T-cell (primary cell): ENCODE measurements at regions not wholly inside any gene's neighbourhood (a gene's known extent, or its start where the extent isn't known, plus 50 kb on each side); places are given as distances from the start of the nearest gene placed in this dataset.

Experiments
- ATAC-seq, 4 experiments: fragments of 200-7000 bp in 3 of 4; fragments of 150-1000 bp in 1 of 4; cut with Tn5 transposase; replicated peaks in 1 of 4; 1 replicate in 3 of 4; 2 replicates in 1 of 4; pipeline ENCODE4 v1.10.0; 2021; ENCODE audit warnings: moderate library complexity in 3 of 4, mild to moderate bottlenecking in 2 of 4, moderate number of reproducible peaks in 1 of 4
- CTCF ChIA-PET, 2 donors: fragments of 300-600 bp; sonication (Branson Sonifier 250); formaldehyde crosslinking; loops; one replicate each; lab custom pipeline; 2022; ENCODE audit warnings: antibody characterized with exemption in 2 of 2; lab: Charles Lee
- POLR2A ChIA-PET, 2 donors: fragments of 300-600 bp; sonication (Branson Sonifier 250); formaldehyde crosslinking; loops; one replicate each; lab custom pipeline; 2022; ENCODE audit warnings: antibody characterized with exemption in 2 of 2; lab: Charles Lee
- DNase-seq, 35 experiments: peaks; one replicate each; pipeline versions ENCODE4 v3.0.0 to v3.0.0-alpha.2; 2013 to 2023
- H3K27ac ChIP-seq: one replicate; pipeline ENCODE4 v1.5.1; 2013; ENCODE audit warnings: low read length
- H3K27me3 ChIP-seq, 2 experiments: replicated peaks in 1 of 2; 1 replicate in 1 of 2; 2 replicates in 1 of 2; pipeline versions ENCODE4 v1.6.1 to v1.7.0; 2013; ENCODE audit warnings: low read length in 1 of 2, mixed read lengths in 1 of 2; ENCODE audit not compliant: control insufficient read depth in 2 of 2, insufficient read depth in 2 of 2; ENCODE audit errors: extremely low read depth in 1 of 2
- H3K36me3 ChIP-seq, 2 donors: 1 replicate in 1 of 2; 2 replicates in 1 of 2; pipeline versions ENCODE4 v1.6.1 to v1.7.0; 2013; ENCODE audit warnings: low read length in 1 of 2; ENCODE audit not compliant: control insufficient read depth in 2 of 2, insufficient read depth in 1 of 2; ENCODE audit errors: extremely low read depth in 1 of 2
- H3K4me1 ChIP-seq, 2 experiments: 1 replicate in 1 of 2; 2 replicates in 1 of 2; pipeline versions ENCODE4 v1.6.1 to v1.7.0; 2013; ENCODE audit warnings: low read length in 2 of 2, mixed read lengths in 1 of 2; ENCODE audit not compliant: insufficient read depth in 2 of 2, control insufficient read depth in 1 of 2; ENCODE audit errors: extremely low read depth in 1 of 2
- H3K4me3 ChIP-seq, 2 donors: 1 replicate in 1 of 2; 2 replicates in 1 of 2; pipeline versions ENCODE4 v1.5.1 to v1.7.0; 2013; ENCODE audit warnings: mild to moderate bottlenecking in 2 of 2, low read length in 1 of 2, moderate library complexity in 1 of 2; ENCODE audit not compliant: control insufficient read depth in 1 of 2; ENCODE audit errors: extremely low read depth in 1 of 2
- H3K9me3 ChIP-seq: 2 replicates; pipeline ENCODE4 v1.7.0; 2013
- H3K27ac Mint-ChIP-seq, 2 donors: one replicate each; pipeline ENCODE4 v1.8.0; 2020 to 2021; ENCODE audit warnings: mild to moderate bottlenecking in 2 of 2, mixed read lengths in 2 of 2
- H3K27me3 Mint-ChIP-seq, 2 donors: one replicate each; pipeline ENCODE4 v1.8.0; 2021 to 2022; ENCODE audit warnings: mixed read lengths in 2 of 2
- H3K36me3 Mint-ChIP-seq: one replicate; pipeline ENCODE4 v1.8.0; 2021; ENCODE audit warnings: mixed read lengths
- H3K4me1 Mint-ChIP-seq, 3 donors: one replicate each; pipeline ENCODE4 v1.8.0; 2020 to 2022; ENCODE audit warnings: mixed read lengths in 3 of 3, mild to moderate bottlenecking in 1 of 3
- H3K4me3 Mint-ChIP-seq, 3 donors: one replicate each; pipeline ENCODE4 v1.8.0; 2020 to 2022; ENCODE audit warnings: mild to moderate bottlenecking in 3 of 3, mixed read lengths in 3 of 3, moderate library complexity in 3 of 3
- H3K9me3 Mint-ChIP-seq, 3 donors: one replicate each; pipeline ENCODE4 v1.8.0; 2020 to 2022; ENCODE audit warnings: mixed read lengths in 3 of 3
- WGBS: methylation state at CpG from one replicate; pipeline ENCODE4 v1.1.5; 2013; ENCODE audit warnings: missing lambda C conversion rate; ENCODE audit not compliant: insufficient coverage; 5-methylcytosine and 5-hydroxymethylcytosine counted together

DNA sequence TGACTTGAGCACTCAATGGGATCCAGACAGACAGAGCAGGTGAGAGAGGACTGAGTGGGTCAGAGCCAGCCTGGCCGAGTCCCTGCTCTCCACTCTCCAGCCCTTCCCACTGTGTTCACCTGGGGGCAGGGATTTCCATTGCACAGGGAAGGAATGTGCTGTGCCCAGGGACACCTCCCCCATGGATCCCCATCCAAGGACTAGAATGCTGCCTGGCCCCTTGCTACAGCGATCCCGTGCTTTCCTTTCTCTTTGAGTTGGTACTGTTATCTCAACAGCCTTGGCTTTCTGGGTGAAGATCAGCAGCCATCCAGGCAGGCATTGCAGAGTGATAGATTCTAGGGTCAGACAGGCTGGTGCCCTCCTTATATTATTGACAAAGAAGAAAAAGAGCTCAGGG lies 60.3 kb upstream of the DLK1 start:
- WGBS: 57% methylated on average over 1 of the region's 3 CpGs
- Histone ChIP-seq H3K4me3 (no peak overlapping the region), H3K27ac (no peak overlapping the region), H3K9me3 (no peaks in the 10 kb centered on the region), H3K36me3 (no peaks in the 10 kb centered on the region), H3K4me1 (peaks cover 0 to 3% of the 10 kb centered on the region in 2 experiments), H3K27me3 (peaks cover 0 to 64% of the 10 kb centered on the region in 2 experiments)
- DNase-seq (no peak), ATAC-seq (no peak)
- H3K4me3 Mint-ChIP-seq: no peak overlapping the region
- peaks cover 2 to 5% (median 4%) of the 10 kb centered on the region in 3 donors for H3K4me1 Mint-ChIP-seq
- peaks cover 24 to 41% of the 10 kb centered on the region in 2 donors for H3K27me3 Mint-ChIP-seq
- H3K9me3 Mint-ChIP-seq: no peaks in the 10 kb centered on the region
- ChIA-PET CTCF (no interaction called here), POLR2A (no interaction called here)
- no peaks in the 10 kb centered on the region for H3K36me3 Mint-ChIP-seq
- no peak overlapping the region for H3K27ac Mint-ChIP-seq

DNA sequence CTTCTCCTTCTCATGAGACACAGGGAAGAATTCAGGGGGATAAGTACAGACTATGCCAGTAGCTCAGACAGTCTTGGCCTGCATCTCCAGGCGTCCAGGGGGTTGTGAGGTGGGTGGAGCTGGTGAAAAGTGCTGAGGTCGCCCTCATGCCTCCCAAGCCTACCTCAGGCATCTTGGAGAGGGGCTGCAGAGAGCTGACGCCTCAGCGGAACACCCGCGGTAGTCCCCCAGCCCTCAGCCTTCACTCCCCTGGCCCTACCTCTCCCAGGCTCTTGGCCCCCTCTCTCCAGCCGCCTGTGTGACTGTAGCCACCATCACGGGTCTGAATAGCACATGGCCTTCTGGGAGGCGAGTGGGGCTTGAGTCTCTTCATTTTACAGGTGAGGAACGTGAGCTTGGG lies 59.8 kb upstream of the DLK1 start:
- ChIA-PET POLR2A (no interaction called here), CTCF (no interaction called here)
- Histone ChIP-seq H3K27ac (no peak overlapping the region), H3K4me3 (no peak overlapping the region), H3K9me3 (no peaks in the 10 kb centered on the region), H3K4me1 (peaks cover 0 to 3% of the 10 kb centered on the region in 2 experiments), H3K36me3 (no peaks in the 10 kb centered on the region), H3K27me3 (peaks cover 0 to 66% of the 10 kb centered on the region in 2 experiments)
- ATAC-seq (no peak), DNase-seq (no peak)
- no peak overlapping the region for H3K4me3 Mint-ChIP-seq
- peaks cover 2 to 5% (median 4%) of the 10 kb centered on the region in 3 donors for H3K4me1 Mint-ChIP-seq
- no peak overlapping the region for H3K27ac Mint-ChIP-seq
- WGBS: 100% methylated on average over 5 of the region's 10 CpGs
- no peaks in the 10 kb centered on the region for H3K36me3 Mint-ChIP-seq
- peaks cover 28 to 46% of the 10 kb centered on the region in 2 donors for H3K27me3 Mint-ChIP-seq
- no peaks in the 10 kb centered on the region for H3K9me3 Mint-ChIP-seq

DNA sequence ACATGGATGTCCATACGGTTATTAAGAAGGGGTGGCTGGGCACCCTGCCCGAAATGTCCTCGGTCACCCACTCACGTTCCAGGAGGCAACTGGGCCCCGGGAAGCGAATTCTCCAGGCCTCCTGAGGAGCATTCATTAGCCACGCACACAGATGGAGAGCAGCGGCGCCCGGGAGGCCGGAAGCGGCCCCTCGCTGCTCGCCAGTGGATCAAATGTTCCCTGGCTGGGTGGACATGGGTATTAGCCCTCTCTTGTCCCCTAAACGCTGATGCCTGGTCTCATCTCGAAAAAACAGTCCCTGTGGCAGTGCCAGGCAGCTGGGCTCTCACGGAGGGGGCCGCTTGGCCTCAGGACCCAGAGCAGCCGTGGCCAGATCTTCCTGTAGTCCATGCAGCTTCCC lies 59.0 kb upstream of the DLK1 start:
- H3K27ac ChIP-seq: no peak overlapping the region
- H3K27ac Mint-ChIP-seq: no peak overlapping the region
- no peaks in the 10 kb centered on the region for H3K9me3 ChIP-seq
- no peaks in the 10 kb centered on the region for H3K9me3 Mint-ChIP-seq
- H3K4me1 Mint-ChIP-seq: peaks cover 2 to 4% (median 3%) of the 10 kb centered on the region in 3 donors
- H3K27me3 Mint-ChIP-seq: peaks cover 33 to 51% of the 10 kb centered on the region in 2 donors
- no peaks in the 10 kb centered on the region for H3K36me3 ChIP-seq
- no peak overlapping the region for H3K4me3 Mint-ChIP-seq
- CTCF ChIA-PET: no interaction called here
- no peak for ATAC-seq
- H3K27me3 ChIP-seq: peaks cover 0 to 74% of the 10 kb centered on the region in 2 experiments
- POLR2A ChIA-PET: no interaction called here
- H3K4me1 ChIP-seq: peaks cover 0 to 3% of the 10 kb centered on the region in 2 experiments
- no peak overlapping the region for H3K4me3 ChIP-seq
- no peaks in the 10 kb centered on the region for H3K36me3 Mint-ChIP-seq
- DNase-seq: no peak
- WGBS: 83% methylated on average over 19 of the region's 19 CpGs

DNA sequence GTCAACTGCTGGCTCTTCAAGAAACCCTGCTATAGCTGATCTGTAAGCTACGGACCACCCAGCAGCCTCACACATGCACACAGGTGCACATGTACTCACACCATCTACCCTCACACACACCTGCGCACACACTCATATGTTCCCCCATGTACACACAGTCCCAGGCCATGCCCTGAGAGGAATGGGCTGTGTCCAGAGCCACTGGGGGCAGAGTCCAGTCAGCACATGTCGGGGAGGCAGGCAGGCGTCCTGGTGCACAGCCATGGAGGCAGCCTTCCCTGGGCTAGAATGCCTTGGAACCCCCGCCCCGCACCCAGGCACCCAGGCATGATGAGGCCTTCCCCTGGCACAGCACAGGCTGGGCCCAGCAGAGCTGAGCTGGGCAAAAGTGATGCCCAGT lies 58.3 kb upstream of the DLK1 start:
- Mint-ChIP-seq H3K27ac (no peak overlapping the region), H3K4me1 (peaks cover 0 to 4% (median 0%) of the 10 kb centered on the region in 3 donors), H3K36me3 (no peaks in the 10 kb centered on the region), H3K4me3 (no peak overlapping the region), H3K27me3 (peaks cover 38 to 57% of the 10 kb centered on the region in 2 donors), H3K9me3 (no peaks in the 10 kb centered on the region)
- no peak for DNase-seq
- ChIA-PET CTCF (no interaction called here), POLR2A (interaction anchor here in 1 of 2 donors (0.6 kb wide), 1 partner anchor 783 kb away, joined by 3 read pairs; no protein-coding TSS in a partner anchor)
- Histone ChIP-seq H3K9me3 (no peaks in the 10 kb centered on the region), H3K4me3 (no peak overlapping the region), H3K27ac (no peak overlapping the region), H3K4me1 (peaks cover 0 to 6% of the 10 kb centered on the region in 2 experiments), H3K27me3 (peaks cover 0 to 81% of the 10 kb centered on the region in 2 experiments), H3K36me3 (no peaks in the 10 kb centered on the region)
- 88% methylated on average over 5 of the region's 6 CpGs for WGBS
- ATAC-seq: no peak

DNA sequence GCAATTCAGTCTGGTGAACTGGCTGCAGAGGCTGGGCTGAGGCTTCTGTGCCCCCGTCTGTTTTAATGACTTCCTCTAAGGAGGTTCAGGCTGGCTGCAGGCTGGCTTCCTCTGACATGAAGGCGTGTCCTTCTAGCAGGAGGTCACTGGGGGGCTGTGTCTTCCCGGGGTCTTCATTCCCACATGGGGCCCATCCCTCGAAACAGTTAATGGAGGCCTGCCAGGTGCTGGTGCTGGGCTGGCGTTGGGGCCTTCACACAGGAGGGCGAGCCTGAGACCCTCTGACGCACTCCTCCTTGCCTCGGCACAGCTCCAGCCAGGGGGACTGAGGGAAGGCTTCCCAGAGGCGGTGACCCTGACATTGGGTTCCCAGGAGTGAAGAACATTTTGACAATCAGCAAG lies 57.7 kb upstream of the DLK1 start:
- no peak for DNase-seq
- ChIA-PET POLR2A (interaction anchor here in 1 of 2 donors (0.6 kb wide), 1 partner anchor 782 kb away, joined by 3 read pairs; no protein-coding TSS in a partner anchor), CTCF (no interaction called here)
- H3K4me1 ChIP-seq: peaks cover 0 to 7% of the 10 kb centered on the region in 2 experiments
- H3K27ac ChIP-seq: no peak overlapping the region
- H3K4me3 ChIP-seq: no peak overlapping the region
- WGBS: 52% methylated on average over 7 of the region's 9 CpGs
- H3K36me3 ChIP-seq: no peaks in the 10 kb centered on the region
- no peak overlapping the region for H3K27ac Mint-ChIP-seq
- H3K27me3 ChIP-seq: peaks cover 0 to 83% of the 10 kb centered on the region in 2 experiments
- no peaks in the 10 kb centered on the region for H3K9me3 Mint-ChIP-seq
- no peaks in the 10 kb centered on the region for H3K9me3 ChIP-seq
- no peak overlapping the region for H3K4me3 Mint-ChIP-seq
- peaks cover 45 to 64% of the 10 kb centered on the region in 2 donors for H3K27me3 Mint-ChIP-seq
- no peak for ATAC-seq
- H3K4me1 Mint-ChIP-seq: peaks cover 0 to 8% (median 0%) of the 10 kb centered on the region in 3 donors
- H3K36me3 Mint-ChIP-seq: no peaks in the 10 kb centered on the region

DNA sequence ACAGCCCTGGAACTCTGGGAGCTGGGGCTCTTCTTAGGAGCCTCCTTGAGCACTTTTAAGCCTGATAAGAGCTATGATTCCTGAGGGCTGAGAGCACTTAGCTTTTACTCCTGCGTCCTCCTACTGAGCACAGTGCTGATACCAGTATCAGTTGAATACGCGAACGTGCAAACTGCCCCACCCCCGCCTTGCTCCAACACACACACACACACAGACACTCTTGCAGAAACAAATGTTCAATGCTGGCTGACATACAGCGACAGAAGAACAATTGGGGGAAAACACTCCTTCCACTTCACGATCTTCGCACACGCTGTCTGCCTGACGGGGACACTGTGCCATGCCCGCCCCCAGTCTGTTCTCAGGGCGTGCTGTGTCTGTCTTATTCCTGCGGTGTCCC lies 57.2 kb upstream of the DLK1 start:
- 76% methylated on average over 10 of the region's 13 CpGs for WGBS
- ATAC-seq (no peak), DNase-seq (no peak)
- no peaks in the 10 kb centered on the region for H3K36me3 Mint-ChIP-seq
- no peak overlapping the region for H3K4me3 Mint-ChIP-seq
- ChIA-PET POLR2A (no interaction called here), CTCF (no interaction called here)
- no peak overlapping the region for H3K27ac ChIP-seq
- H3K36me3 ChIP-seq: no peaks in the 10 kb centered on the region
- peaks cover 0 to 7% of the 10 kb centered on the region in 2 experiments for H3K4me1 ChIP-seq
- H3K9me3 Mint-ChIP-seq: no peaks in the 10 kb centered on the region
- no peak overlapping the region for H3K27ac Mint-ChIP-seq
- H3K9me3 ChIP-seq: no peaks in the 10 kb centered on the region
- peaks cover 0 to 8% (median 0%) of the 10 kb centered on the region in 3 donors for H3K4me1 Mint-ChIP-seq
- peaks cover 48 to 68% of the 10 kb centered on the region in 2 donors for H3K27me3 Mint-ChIP-seq
- H3K4me3 ChIP-seq: no peak overlapping the region
- H3K27me3 ChIP-seq: peaks cover 0 to 83% of the 10 kb centered on the region in 2 experiments
